Activated B cell treated with CpG ODN at 0.5 μM for 24 hours (primary cell): ENCODE measurements at regions not wholly inside any gene's neighbourhood (a gene's known extent, or its start where the extent isn't known, plus 50 kb on each side); places are given as distances from the start of the nearest gene placed in this dataset.

Experiments used
- ATAC-seq: fragments of 200-7000 bp; cut with Tn5 transposase; one replicate; pipeline ENCODE4 v1.10.0; 2021; ENCODE audit warnings: low read depth, mild to moderate bottlenecking, moderate library complexity
- CTCF ChIA-PET: fragments of 350-600 bp; sonication (Branson Sonifier 250); formaldehyde crosslinking; loops from one replicate; lab custom pipeline; 2021; ENCODE audit warnings: antibody characterized with exemption; lab: Charles Lee
- POLR2A ChIA-PET: fragments of 350-600 bp; sonication (Branson Sonifier 250); formaldehyde crosslinking; loops from one replicate; lab custom pipeline; 2021; ENCODE audit warnings: antibody characterized with exemption; lab: Charles Lee
- DNase-seq: peaks from one replicate; pipeline ENCODE4 v3.0.0; 2022
- H3K27ac Mint-ChIP-seq: one replicate; pipeline ENCODE4 v1.8.0; 2020; ENCODE audit warnings: mixed read lengths
- H3K27me3 Mint-ChIP-seq: one replicate; pipeline ENCODE4 v1.8.0; 2021; ENCODE audit warnings: mixed read lengths
- H3K36me3 Mint-ChIP-seq: one replicate; pipeline ENCODE4 v1.8.0; 2021; ENCODE audit warnings: low read depth, mixed read lengths
- H3K4me1 Mint-ChIP-seq: one replicate; pipeline ENCODE4 v1.8.0; 2021; ENCODE audit warnings: mixed read lengths
- H3K4me3 Mint-ChIP-seq: one replicate; pipeline ENCODE4 v1.8.0; 2020; ENCODE audit warnings: mild to moderate bottlenecking, mixed read lengths
- H3K9me3 Mint-ChIP-seq: one replicate; pipeline ENCODE4 v1.8.0; 2020; ENCODE audit warnings: mixed read lengths
- intact Hi-C: fragments of 100-400 bp; cut with micrococcal nuclease; formaldehyde crosslinking; loops from one replicate; pipeline ENCODE4 v1.15.1; 2024
- TF ChIP-seq, protein P1 (sequence below): fragments of 200-600 bp; IDR thresholded peaks from one replicate; pipeline ENCODE4 v1.8.0; 2022; ENCODE audit warnings: antibody characterized with exemption, mild to moderate bottlenecking

GRCh38 chr1:30511106-30511505 is 212.3 kb downstream of the MATN1 start:
- intact Hi-C loops = no loop called here
- no peak for ATAC-seq
- ChIA-PET POLR2A (no interaction called here), CTCF (no interaction called here)
- no peak for DNase-seq
- Mint-ChIP-seq H3K4me1 (no peaks in the 10 kb centered on the region), H3K27ac (no peak overlapping the region), H3K9me3 (no peaks in the 10 kb centered on the region), H3K27me3 (peaks cover 3% of the 10 kb centered on the region), H3K36me3 (no peaks in the 10 kb centered on the region), H3K4me3 (no peak overlapping the region)
- TF ChIP-seq, protein P1, sequence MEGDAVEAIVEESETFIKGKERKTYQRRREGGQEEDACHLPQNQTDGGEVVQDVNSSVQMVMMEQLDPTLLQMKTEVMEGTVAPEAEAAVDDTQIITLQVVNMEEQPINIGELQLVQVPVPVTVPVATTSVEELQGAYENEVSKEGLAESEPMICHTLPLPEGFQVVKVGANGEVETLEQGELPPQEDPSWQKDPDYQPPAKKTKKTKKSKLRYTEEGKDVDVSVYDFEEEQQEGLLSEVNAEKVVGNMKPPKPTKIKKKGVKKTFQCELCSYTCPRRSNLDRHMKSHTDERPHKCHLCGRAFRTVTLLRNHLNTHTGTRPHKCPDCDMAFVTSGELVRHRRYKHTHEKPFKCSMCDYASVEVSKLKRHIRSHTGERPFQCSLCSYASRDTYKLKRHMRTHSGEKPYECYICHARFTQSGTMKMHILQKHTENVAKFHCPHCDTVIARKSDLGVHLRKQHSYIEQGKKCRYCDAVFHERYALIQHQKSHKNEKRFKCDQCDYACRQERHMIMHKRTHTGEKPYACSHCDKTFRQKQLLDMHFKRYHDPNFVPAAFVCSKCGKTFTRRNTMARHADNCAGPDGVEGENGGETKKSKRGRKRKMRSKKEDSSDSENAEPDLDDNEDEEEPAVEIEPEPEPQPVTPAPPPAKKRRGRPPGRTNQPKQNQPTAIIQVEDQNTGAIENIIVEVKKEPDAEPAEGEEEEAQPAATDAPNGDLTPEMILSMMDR = no peak

GRCh38 chr1:30509670-30510069 is 213.7 kb downstream of the MATN1 start:
- ATAC-seq = no peak
- Mint-ChIP-seq H3K4me1 (no peaks in the 10 kb centered on the region), H3K9me3 (no peaks in the 10 kb centered on the region), H3K27me3 (peaks cover 7% of the 10 kb centered on the region), H3K36me3 (no peaks in the 10 kb centered on the region), H3K4me3 (no peak overlapping the region), H3K27ac (no peak overlapping the region)
- TF ChIP-seq, protein P1 = no peak
- ChIA-PET POLR2A (no interaction called here), CTCF (no interaction called here)
- intact Hi-C loops = no loop called here
- no peak for DNase-seq

- DNase-seq (no peak), ATAC-seq (no peak)
- no peak overlapping the region for H3K4me3 Mint-ChIP-seq
- no peaks in the 10 kb centered on the region for H3K9me3 Mint-ChIP-seq
- H3K27me3 Mint-ChIP-seq = peaks cover 7% of the 10 kb centered on the region
- TF ChIP-seq, protein P1 = no peak
- CTCF ChIA-PET = no interaction called here
- H3K27ac Mint-ChIP-seq = no peak overlapping the region
- H3K36me3 Mint-ChIP-seq = no peaks in the 10 kb centered on the region
- intact Hi-C loops = no loop called here
- POLR2A ChIA-PET = no interaction called here
- H3K4me1 Mint-ChIP-seq = no peaks in the 10 kb centered on the region
These were observed 214.8 kb downstream of the MATN1 start for GRCh38 chr1:30508611-30509010.

DNA sequence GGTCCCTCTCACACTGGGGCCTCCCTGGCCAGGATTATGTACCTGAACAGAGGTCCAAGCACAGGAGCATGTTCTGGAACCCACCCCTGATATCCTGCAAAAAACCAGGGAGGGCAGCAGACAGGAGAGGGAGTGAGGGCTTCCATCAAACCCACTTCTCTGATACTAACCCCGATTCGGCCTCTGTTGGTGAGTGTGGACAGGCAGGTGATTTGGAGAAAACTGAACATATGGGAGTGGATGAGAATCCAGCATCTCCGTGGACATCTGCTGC is 215.3 kb downstream of the MATN1 start:
- Mint-ChIP-seq H3K27ac (no peak overlapping the region), H3K9me3 (no peaks in the 10 kb centered on the region), H3K27me3 (peaks cover 7% of the 10 kb centered on the region), H3K4me1 (no peaks in the 10 kb centered on the region), H3K36me3 (no peaks in the 10 kb centered on the region), H3K4me3 (no peak overlapping the region)
- ChIA-PET CTCF (no interaction called here), POLR2A (no interaction called here)
- ATAC-seq = no peak
- DNase-seq = no peak
- intact Hi-C loops = no loop called here
- TF ChIP-seq, protein P1 = no peak

DNA sequence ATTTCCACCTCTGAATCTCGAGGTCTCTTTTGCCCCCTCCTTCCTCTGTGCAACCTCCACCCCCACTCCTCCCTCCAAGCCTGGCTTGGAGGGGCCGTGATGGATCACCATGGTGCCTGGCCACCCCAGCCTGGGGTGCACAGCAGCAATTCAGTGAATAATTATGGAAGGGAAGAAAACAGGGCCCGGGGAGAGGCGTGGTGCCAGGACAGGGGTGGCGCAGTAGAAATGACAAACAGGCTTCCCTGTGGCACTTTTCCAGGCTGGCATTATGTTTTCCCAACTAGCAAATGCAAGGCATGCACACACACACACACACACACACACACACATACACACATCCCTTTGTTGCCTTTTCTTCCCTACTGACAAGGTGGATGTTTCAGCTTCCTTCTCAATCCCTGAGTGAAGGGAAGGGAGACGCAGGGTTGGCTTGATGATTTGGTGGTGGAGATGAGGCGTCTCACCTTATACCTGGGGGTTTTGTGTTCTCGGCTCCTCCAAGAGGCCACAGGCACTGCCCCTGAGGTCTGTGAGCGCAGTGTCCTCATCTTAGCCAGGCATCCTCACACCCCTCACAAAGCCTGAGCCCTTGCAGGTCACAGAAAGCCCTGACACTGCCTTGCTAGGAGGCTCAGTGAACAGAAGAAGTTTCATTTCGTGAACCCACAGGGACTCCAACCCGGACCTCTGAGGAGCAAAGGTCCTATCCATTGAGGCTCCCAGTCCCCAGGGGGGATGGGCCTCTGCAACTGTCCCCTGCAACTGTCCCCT is 215.8 kb downstream of the MATN1 start:
- ChIA-PET POLR2A (no interaction called here), CTCF (no interaction called here)
- Mint-ChIP-seq H3K4me1 (no peaks in the 10 kb centered on the region), H3K27ac (no peak overlapping the region), H3K4me3 (no peak overlapping the region), H3K36me3 (no peaks in the 10 kb centered on the region), H3K27me3 (peaks cover 7% of the 10 kb centered on the region), H3K9me3 (no peaks in the 10 kb centered on the region)
- intact Hi-C loops = no loop called here
- ATAC-seq (no peak), DNase-seq (no peak)
- TF ChIP-seq, protein P1 = no peak
